ENCODE measurements at regions not wholly inside any gene's neighbourhood (a gene's known extent, or its start where the extent isn't known, plus 50 kb on each side); places are given as distances from the start of the nearest gene placed in this dataset.

DNA sequence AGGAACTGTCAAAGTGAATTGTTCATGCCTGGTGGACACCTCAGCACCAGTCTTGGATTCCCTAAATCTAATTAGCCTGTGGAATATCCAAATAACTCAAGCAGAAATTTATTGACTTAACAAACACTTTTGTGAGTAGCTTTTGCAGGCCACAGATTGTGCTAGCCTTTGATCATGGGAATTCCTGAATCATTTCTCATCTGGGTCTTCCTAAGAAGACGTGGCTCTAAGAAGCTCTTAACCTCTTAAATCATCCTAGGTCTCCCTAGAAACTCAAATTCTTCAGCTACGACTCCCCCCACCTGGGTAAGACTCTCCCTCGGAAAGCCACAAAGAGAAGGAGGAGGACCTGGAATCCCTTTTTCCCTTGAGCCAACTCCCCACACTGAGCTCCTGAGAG is 53.8 kb upstream of the PSEN2 start:
- TF ChIP-seq CTCF (IDR thresholded peaks at IDR 0.05; ENCODE audit: insufficient read depth, low read depth, low read length, missing control alignments): no peak
- DNase-seq (ENCODE audit: low read depth): peak; percentile 33
- H3K4me3 ChIP-seq (ENCODE audit: low read length): no peak overlapping the region

GRCh38 chr1:226814751-226815537 is 55.5 kb upstream of the PSEN2 start:
- no peak overlapping the region for H3K4me3 ChIP-seq (ENCODE audit: low read length)
- DNase-seq (ENCODE audit: low read depth): peak; percentile 94
- TF ChIP-seq CTCF (IDR thresholded peaks at IDR 0.05; ENCODE audit: insufficient read depth, low read depth, low read length, missing control alignments): no peak

DNA sequence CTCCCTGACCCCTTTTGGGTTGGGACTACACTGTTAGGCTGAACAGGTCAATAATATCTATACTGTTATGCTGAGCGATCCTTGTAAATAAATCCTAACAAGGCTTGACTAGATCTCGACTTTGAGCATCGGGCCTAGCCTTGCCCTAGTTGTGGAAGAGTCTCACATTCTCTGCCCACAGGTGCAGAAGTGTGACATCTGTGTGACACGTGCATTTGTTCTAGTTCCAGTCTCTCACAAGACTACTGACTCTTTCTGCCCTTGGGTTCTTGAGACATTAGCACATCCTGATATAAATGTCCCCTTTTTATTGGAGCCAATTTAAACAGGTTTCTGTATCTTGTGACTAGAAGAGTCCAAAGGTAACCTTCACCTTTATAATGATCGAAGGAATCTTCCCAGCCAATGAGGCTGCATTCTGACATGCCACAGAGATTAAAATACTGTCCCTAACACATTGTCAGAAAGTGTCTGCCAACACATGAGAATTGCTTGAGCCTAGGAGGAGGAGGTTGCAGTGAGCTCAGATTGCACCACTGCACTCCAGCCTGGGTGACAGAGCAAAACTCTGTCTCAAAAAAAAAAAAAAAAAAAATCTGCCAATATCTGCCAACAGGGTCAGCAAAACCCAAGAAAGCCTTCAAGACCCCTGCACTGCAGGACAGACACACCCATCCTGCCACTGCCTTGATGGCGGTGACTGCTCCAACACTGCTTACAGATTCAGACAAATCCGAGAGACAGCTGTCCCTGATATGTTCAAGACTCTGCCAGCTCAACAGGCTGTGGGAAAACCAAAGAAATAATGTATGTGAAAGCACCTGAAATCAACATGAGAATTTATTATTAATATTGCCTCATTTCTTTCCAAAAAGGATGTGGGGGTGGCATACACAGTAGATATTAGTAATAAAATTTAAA is 56.5 kb upstream of the PSEN2 start:
- no peak overlapping the region for H3K4me3 ChIP-seq (ENCODE audit: low read length)
- no peak for TF ChIP-seq CTCF (IDR thresholded peaks at IDR 0.05; ENCODE audit: insufficient read depth, low read depth, low read length, missing control alignments)
- DNase-seq (ENCODE audit: low read depth): no peak

DNA sequence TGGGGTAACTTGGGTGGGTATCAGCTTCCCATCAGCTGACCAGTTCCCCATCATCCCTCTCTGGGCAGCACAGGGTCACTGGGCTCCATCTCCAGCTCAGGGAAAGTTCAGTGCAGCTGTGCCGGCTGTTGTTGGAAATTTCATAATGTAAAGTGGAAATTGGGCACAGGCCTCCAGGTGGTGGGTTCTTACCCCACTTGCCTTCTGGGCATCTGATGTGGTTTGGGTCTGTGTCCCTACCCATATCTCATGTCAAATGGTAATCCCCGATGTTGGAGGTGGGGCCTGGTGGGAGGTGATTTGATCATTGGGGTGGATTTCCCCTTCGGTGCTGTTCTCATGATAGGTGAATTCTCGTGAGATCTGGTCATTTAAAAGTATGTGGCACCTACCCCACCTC is 59.7 kb upstream of the PSEN2 start:
- no peak for DNase-seq (ENCODE audit: low read depth)
- no peak for TF ChIP-seq CTCF (IDR thresholded peaks at IDR 0.05; ENCODE audit: insufficient read depth, low read depth, low read length, missing control alignments)
- H3K4me3 ChIP-seq (ENCODE audit: low read length): no peak overlapping the region

DNA sequence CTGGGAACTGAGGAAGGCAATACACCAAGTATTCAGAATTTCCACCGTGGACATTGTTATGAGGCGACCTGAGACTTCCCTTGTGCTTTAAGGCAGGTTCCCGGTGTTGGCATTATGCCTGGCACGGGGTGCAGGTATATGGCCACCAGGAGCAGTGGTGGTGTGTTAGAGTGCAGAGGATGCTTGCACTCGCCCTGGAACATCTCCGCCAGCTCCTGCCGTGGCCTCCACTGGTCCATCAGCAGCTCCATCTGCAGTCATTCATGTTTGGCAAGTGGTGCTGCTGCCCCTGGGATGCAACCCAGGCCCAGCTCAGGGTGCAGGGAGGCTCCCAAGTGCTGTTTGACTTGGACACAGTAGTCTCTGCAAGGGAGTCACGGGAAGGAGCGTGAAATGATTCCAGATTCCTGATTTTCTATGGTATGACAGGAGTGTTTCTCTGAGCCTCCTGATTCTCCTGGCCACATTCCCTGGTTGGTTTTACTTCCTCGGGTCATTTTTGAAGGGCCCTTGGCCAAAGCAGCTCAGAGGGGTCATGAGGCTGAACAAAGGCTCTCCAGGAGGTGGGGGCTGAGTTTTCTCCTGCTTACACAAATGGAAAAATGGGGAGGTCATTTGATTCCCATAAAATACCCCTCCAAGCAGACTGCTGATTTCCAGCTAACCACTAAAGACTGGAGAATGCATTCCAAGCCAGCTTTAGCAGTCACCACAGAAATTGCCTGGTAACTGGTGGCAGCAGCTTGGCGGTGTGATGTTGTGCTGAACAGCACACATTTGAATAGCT is 60.4 kb upstream of the PSEN2 start:
- TF ChIP-seq CTCF (IDR thresholded peaks at IDR 0.05; ENCODE audit: insufficient read depth, low read depth, low read length, missing control alignments): no peak
- H3K4me3 ChIP-seq (ENCODE audit: low read length): no peak overlapping the region
- DNase-seq (ENCODE audit: low read depth): no peak

DNA sequence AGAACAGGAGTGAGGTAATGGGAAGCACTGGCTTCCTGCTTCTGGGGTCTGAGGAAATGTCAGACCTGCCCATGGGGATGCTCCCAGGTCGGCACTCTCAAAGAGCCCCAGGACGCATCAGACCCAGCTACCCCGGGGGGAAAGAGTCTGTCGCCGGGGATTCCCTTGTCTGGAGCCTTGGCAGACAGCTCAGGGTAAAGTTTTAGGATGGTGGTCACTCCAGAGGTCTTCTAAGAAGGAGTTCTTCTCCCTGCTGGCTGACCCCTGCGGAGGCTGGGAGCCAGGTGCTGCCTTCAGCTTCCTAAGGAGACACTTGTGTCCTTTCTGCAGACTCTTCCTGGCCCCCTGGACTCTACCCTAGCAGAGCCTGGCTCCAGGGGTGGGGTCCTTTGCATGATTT is 61.9 kb upstream of the PSEN2 start:
- DNase-seq (ENCODE audit: low read depth): no peak

More for the DNA sequence above, 61.9 kb upstream of the PSEN2 start:
- no peak overlapping the region for H3K4me3 ChIP-seq (ENCODE audit: low read length)
- no peak for TF ChIP-seq CTCF (IDR thresholded peaks at IDR 0.05; ENCODE audit: insufficient read depth, low read depth, low read length, missing control alignments)

Measured in epithelial cell of esophagus (primary cell).